Naive thymus-derived CD4-positive, alpha-beta T cell (primary cell): ENCODE measurements at regions not wholly inside any gene's neighbourhood (a gene's known extent, or its start where the extent isn't known, plus 50 kb on each side); places are given as distances from the start of the nearest gene placed in this dataset.

Source experiments
- ATAC-seq: fragments of 150-1000 bp; cut with Tn5 transposase; 2 replicates; pipeline ENCODE4 v1.10.0; 2021; ENCODE audit warnings: mild to moderate bottlenecking, moderate library complexity
- CTCF ChIA-PET: fragments of 350-600 bp; sonication (Branson Sonifier 250); formaldehyde crosslinking; loops from one replicate; lab custom pipeline; 2021; ENCODE audit warnings: antibody characterized with exemption; lab: Charles Lee
- POLR2A ChIA-PET: fragments of 350-600 bp; sonication (Branson Sonifier 250); formaldehyde crosslinking; loops from one replicate; lab custom pipeline; 2021; ENCODE audit warnings: antibody characterized with exemption, inconsistent platforms; lab: Charles Lee
- DNase-seq, 9 donors: peaks; one replicate each; pipeline versions ENCODE4 v3.0.0 to v3.0.0-alpha.2; 2020 to 2022; ENCODE audit warnings: mixed read lengths in 1 of 9
- H3K27ac ChIP-seq: one replicate; pipeline ENCODE4 v1.7.0; 2013; ENCODE audit warnings: mild to moderate bottlenecking, low read depth, low read length, moderate library complexity
- H3K27me3 ChIP-seq, 2 donors: one replicate each; pipeline ENCODE4 v1.7.0; 2013; ENCODE audit warnings: low read length in 2 of 2, mild to moderate bottlenecking in 2 of 2, moderate library complexity in 2 of 2; ENCODE audit not compliant: control insufficient read depth in 2 of 2, insufficient read depth in 2 of 2
- H3K36me3 ChIP-seq, 3 experiments: 1 replicate in 2 of 3; 2 replicates in 1 of 3; pipeline ENCODE4 v1.7.0; 2013; ENCODE audit warnings: low read length in 3 of 3, mild to moderate bottlenecking in 3 of 3, moderate library complexity in 1 of 3; ENCODE audit not compliant: insufficient read depth in 3 of 3, control insufficient read depth in 2 of 3
- H3K4me1 ChIP-seq, 2 donors: one replicate each; pipeline ENCODE4 v1.7.0; 2013; ENCODE audit warnings: low read length in 2 of 2, mild to moderate bottlenecking in 2 of 2, moderate library complexity in 1 of 2; ENCODE audit not compliant: control insufficient read depth in 2 of 2, insufficient read depth in 2 of 2
- H3K4me3 ChIP-seq: 2 replicates; pipeline ENCODE4 v1.7.0; 2013; ENCODE audit warnings: mild to moderate bottlenecking, low read length
- H3K9me3 ChIP-seq, 3 experiments: 1 replicate in 2 of 3; 2 replicates in 1 of 3; pipeline ENCODE4 v1.7.0; 2013; ENCODE audit warnings: low read length in 3 of 3; ENCODE audit not compliant: control insufficient read depth in 2 of 3
- H3K27ac Mint-ChIP-seq, 9 donors: one replicate each; pipeline ENCODE4 v1.8.0; 2020 to 2022; ENCODE audit warnings: mixed read lengths in 9 of 9, mild to moderate bottlenecking in 8 of 9, moderate library complexity in 5 of 9, inconsistent platforms in 2 of 9
- H3K27me3 Mint-ChIP-seq, 5 donors: one replicate each; pipeline ENCODE4 v1.8.0; 2021 to 2022; ENCODE audit warnings: mixed read lengths in 5 of 5, mild to moderate bottlenecking in 1 of 5
- H3K36me3 Mint-ChIP-seq, 5 donors: one replicate each; pipeline ENCODE4 v1.8.0; 2020 to 2022; ENCODE audit warnings: mixed read lengths in 5 of 5, mild to moderate bottlenecking in 3 of 5, inconsistent platforms in 1 of 5
- H3K4me1 Mint-ChIP-seq, 7 donors: one replicate each; pipeline ENCODE4 v1.8.0; 2020 to 2022; ENCODE audit warnings: mixed read lengths in 7 of 7, mild to moderate bottlenecking in 3 of 7, inconsistent platforms in 1 of 7
- H3K4me3 Mint-ChIP-seq, 10 donors: one replicate each; pipeline ENCODE4 v1.8.0; 2020 to 2022; ENCODE audit warnings: mild to moderate bottlenecking in 10 of 10, mixed read lengths in 10 of 10, moderate library complexity in 6 of 10, inconsistent platforms in 2 of 10
- H3K9me3 Mint-ChIP-seq, 11 donors: one replicate each; pipeline ENCODE4 v1.8.0; 2020 to 2022; ENCODE audit warnings: mixed read lengths in 11 of 11, mild to moderate bottlenecking in 4 of 11, inconsistent platforms in 1 of 11, moderate library complexity in 1 of 11
- intact Hi-C, 2 donors: fragments of 100-400 bp; cut with micrococcal nuclease; formaldehyde crosslinking; loops; one replicate each; pipeline ENCODE4 v1.15.1; 2023

DNA sequence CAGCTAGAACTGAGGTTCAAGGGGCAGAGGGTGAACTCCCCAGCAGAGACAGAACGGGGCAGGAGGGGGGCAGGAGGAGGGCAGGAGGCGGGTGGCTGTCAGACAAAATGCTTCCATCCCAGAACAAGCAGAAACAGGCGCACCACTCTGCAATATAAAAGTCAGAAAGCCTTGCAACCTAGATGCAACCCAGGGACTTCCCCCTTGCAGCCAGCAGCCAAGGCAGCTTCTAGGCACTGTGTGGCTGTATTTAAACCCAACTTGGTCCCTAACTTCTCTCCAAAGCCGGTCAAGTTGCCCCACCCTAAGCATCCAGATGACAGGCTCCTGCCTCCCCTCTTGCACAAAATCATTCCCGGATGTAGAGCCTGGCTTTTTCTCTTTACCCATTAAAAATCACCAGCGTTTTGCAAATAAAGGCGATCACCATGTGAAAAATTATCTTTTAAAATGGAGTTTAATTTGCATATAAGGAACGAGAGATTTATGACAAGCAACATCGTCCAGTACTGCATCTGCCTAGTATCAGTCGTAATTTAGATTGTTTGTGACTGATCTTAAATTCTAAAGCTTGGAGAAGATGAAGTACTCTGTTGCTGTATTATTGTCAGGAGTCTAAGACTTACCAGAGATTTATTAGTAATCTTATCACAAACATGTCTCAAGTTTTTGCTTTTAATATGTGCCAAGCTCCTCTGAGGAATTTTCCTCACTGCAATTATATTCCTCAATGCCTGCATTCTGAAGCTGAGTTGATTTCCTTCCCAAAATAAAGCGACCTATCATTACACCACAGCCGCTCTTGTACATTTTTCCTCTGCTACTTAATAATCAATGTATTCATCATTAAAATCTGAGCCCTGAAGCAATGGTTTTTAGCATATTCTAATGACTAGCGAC is 307.1 kb upstream of the ZNF507 start:
- peaks cover 16 to 42% (median 30%) of the 10 kb centered on the region in 5 donors for H3K27me3 Mint-ChIP-seq
- intact Hi-C loops = no loop called here
- H3K36me3 ChIP-seq = no peaks in the 10 kb centered on the region
- DNase-seq (no peak), ATAC-seq (no peak)
- peaks cover 0 to 3% of the 10 kb centered on the region in 2 donors for H3K4me1 ChIP-seq
- H3K36me3 Mint-ChIP-seq = peaks cover 0 to 3% (median 0%) of the 10 kb centered on the region in 5 donors
- peaks cover 0 to 7% (median 0%) of the 10 kb centered on the region in 11 donors for H3K9me3 Mint-ChIP-seq
- peaks cover 0 to 8% (median 5%) of the 10 kb centered on the region in 7 donors for H3K4me1 Mint-ChIP-seq
- no peak overlapping the region for H3K4me3 ChIP-seq
- POLR2A ChIA-PET = no interaction called here
- peaks cover 0 to 10% of the 10 kb centered on the region in 2 donors for H3K27me3 ChIP-seq
- H3K4me3 Mint-ChIP-seq = no peak overlapping the region
- no peak overlapping the region for H3K27ac ChIP-seq
- CTCF ChIA-PET = interaction anchor here (0.6 kb wide), 1 partner anchor 1355 kb away, joined by 3 read pairs; no protein-coding TSS in a partner anchor
- no peak overlapping the region for H3K27ac Mint-ChIP-seq
- H3K9me3 ChIP-seq = no peaks in the 10 kb centered on the region

DNA sequence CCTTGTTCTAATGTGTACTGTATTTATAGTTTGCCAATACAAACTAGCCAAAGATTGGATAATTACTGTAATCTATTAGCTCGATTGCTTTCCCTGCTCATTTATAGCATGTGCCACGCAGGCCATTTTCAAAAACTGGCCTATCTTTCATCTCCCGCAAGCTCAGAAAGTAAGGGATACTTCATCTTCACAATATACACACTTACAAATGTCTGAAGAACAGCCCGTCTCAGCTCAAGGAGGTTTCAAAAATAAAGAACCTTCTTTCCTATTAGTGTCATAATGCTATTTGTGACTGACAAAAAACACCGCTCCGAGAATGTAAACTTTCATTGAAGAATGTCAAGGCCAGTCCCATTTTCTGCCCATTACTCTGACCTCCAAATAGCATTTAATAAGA is 306.4 kb upstream of the ZNF507 start:
- Histone ChIP-seq H3K4me1 (peaks cover 0 to 3% of the 10 kb centered on the region in 2 donors), H3K27ac (no peak overlapping the region), H3K36me3 (no peaks in the 10 kb centered on the region), H3K4me3 (no peak overlapping the region), H3K9me3 (no peaks in the 10 kb centered on the region), H3K27me3 (peaks cover 0 to 10% of the 10 kb centered on the region in 2 donors)
- intact Hi-C loops = no loop called here
- peaks cover 0 to 7% (median 0%) of the 10 kb centered on the region in 11 donors for H3K9me3 Mint-ChIP-seq
- no peak overlapping the region for H3K27ac Mint-ChIP-seq
- DNase-seq = no peak
- CTCF ChIA-PET = interaction anchor here (0.6 kb wide), 1 partner anchor 1356 kb away, joined by 3 read pairs; no protein-coding TSS in a partner anchor
- POLR2A ChIA-PET = no interaction called here
- H3K4me1 Mint-ChIP-seq = peaks cover 0 to 8% (median 5%) of the 10 kb centered on the region in 7 donors
- peaks cover 16 to 48% (median 36%) of the 10 kb centered on the region in 5 donors for H3K27me3 Mint-ChIP-seq
- no peak overlapping the region for H3K4me3 Mint-ChIP-seq
- no peak for ATAC-seq
- peaks cover 0 to 3% (median 0%) of the 10 kb centered on the region in 5 donors for H3K36me3 Mint-ChIP-seq

DNA sequence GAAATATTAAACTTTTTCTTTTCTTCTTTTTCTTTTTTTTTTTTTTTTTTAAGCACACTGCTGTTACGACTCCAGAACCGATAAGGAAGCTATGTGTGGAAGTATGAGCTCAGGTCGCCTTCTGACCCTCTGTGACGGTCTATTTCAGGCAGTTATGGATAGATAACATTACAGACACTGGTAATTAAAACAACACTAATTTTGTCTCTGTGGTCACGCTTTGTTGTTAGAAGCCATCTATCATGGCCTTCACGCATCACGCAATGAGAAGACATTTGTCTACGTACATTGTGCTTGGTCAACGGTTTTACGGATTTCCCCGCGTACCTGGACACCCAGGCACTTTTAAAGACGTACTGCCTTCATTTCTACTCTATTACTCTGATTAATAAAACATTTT is 306.0 kb upstream of the ZNF507 start:
- intact Hi-C loops = no loop called here
- no peak for ATAC-seq
- CTCF ChIA-PET = no interaction called here

DNA sequence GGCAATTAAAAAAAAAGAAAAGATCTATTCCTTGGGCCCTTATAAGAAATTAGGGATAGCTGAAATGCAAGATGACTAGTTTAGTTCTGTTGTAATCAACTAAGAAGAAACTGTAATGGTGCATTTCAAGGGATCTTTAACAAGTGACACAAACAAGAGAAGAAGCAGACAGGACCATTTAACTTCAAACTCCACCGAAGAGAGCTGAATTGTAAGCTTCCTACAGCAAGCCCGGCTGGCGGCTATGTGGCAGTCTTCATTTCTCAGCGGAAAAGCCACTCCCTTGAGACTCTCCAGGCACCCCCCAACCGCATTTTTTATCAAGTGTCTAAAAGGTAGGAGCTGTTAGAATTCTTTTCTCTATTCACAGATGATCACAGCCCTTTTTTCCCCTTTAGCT is 305.2 kb upstream of the ZNF507 start:
- POLR2A ChIA-PET = no interaction called here
- Histone ChIP-seq H3K9me3 (no peaks in the 10 kb centered on the region), H3K36me3 (no peaks in the 10 kb centered on the region), H3K27me3 (peaks cover 0 to 10% of the 10 kb centered on the region in 2 donors), H3K4me3 (no peak overlapping the region), H3K27ac (no peak overlapping the region), H3K4me1 (peaks cover 0 to 3% of the 10 kb centered on the region in 2 donors)
- no peak for DNase-seq
- H3K4me3 Mint-ChIP-seq = no peak overlapping the region
- peaks cover 16 to 58% (median 36%) of the 10 kb centered on the region in 5 donors for H3K27me3 Mint-ChIP-seq
- peaks cover 0 to 3% (median 0%) of the 10 kb centered on the region in 5 donors for H3K36me3 Mint-ChIP-seq
- H3K9me3 Mint-ChIP-seq = peaks cover 0 to 7% (median 0%) of the 10 kb centered on the region in 11 donors
- no peak for ATAC-seq
- H3K27ac Mint-ChIP-seq = no peak overlapping the region
- CTCF ChIA-PET = no interaction called here
- H3K4me1 Mint-ChIP-seq = peaks cover 0 to 8% (median 5%) of the 10 kb centered on the region in 7 donors
- intact Hi-C loops = loop anchor here (5.0 to 10.0 kb wide), 2 partner anchors 1355 to 1358 kb away; no protein-coding TSS in a partner anchor

More for the DNA sequence above, 306.0 kb upstream of the ZNF507 start:
- Mint-ChIP-seq H3K27ac (no peak overlapping the region), H3K4me3 (no peak overlapping the region), H3K4me1 (peaks cover 0 to 8% (median 5%) of the 10 kb centered on the region in 7 donors), H3K9me3 (peaks cover 0 to 7% (median 0%) of the 10 kb centered on the region in 11 donors), H3K36me3 (peaks cover 0 to 3% (median 0%) of the 10 kb centered on the region in 5 donors), H3K27me3 (peaks cover 16 to 52% (median 37%) of the 10 kb centered on the region in 5 donors)
- POLR2A ChIA-PET = no interaction called here
- DNase-seq = no peak
- Histone ChIP-seq H3K4me1 (peaks cover 0 to 3% of the 10 kb centered on the region in 2 donors), H3K27ac (no peak overlapping the region), H3K9me3 (no peaks in the 10 kb centered on the region), H3K4me3 (no peak overlapping the region), H3K36me3 (no peaks in the 10 kb centered on the region), H3K27me3 (peaks cover 0 to 10% of the 10 kb centered on the region in 2 donors)

DNA sequence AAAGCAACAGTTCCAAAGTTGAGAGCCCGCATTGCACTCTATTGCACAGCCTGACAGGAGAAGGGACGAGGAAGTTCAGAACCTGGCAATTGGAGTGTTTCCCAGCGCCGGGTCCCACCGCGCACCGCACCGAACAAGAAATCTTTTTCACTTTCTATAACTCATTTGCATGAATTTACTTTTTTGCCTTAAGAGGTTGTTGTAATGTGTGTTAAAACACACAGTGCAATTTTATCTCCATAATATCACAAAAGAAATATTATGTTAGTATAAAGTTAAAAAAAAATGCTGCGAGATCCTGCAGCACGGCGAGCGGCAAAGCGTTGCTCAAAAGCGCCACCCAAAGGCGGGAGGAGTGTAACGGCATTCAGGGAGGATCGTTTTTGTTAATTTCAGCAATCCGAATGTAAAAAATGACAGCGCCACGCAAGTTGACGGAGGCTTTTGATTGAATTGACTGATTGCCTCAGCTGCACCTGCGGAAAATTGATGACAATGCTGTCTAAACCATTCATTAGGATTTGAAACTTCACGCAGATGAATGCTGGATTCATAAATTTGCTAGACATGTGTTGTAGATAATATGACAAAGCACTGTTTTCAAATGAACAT is 303.6 kb upstream of the ZNF507 start:
- H3K4me3 Mint-ChIP-seq = peak overlapping the region in 4 of 10 donors; percentile 2 to 46 (median 25)
- peaks cover 0 to 7% (median 0%) of the 10 kb centered on the region in 11 donors for H3K9me3 Mint-ChIP-seq
- H3K27ac Mint-ChIP-seq = no peak overlapping the region
- no peak for DNase-seq
- POLR2A ChIA-PET = no interaction called here
- Histone ChIP-seq H3K27ac (no peak overlapping the region), H3K36me3 (no peaks in the 10 kb centered on the region), H3K9me3 (no peaks in the 10 kb centered on the region), H3K4me3 (peak overlapping the region; percentile 13), H3K27me3 (peaks cover 0 to 10% of the 10 kb centered on the region in 2 donors), H3K4me1 (peaks cover 0 to 3% of the 10 kb centered on the region in 2 donors)
- peaks cover 16 to 72% (median 50%) of the 10 kb centered on the region in 5 donors for H3K27me3 Mint-ChIP-seq
- intact Hi-C loops = loop anchor here (5.0 to 10.0 kb wide), 2 partner anchors 1357 to 1359 kb away; no protein-coding TSS in a partner anchor
- peaks cover 0 to 8% (median 5%) of the 10 kb centered on the region in 7 donors for H3K4me1 Mint-ChIP-seq
- peaks cover 0 to 3% (median 0%) of the 10 kb centered on the region in 5 donors for H3K36me3 Mint-ChIP-seq
- no peak for ATAC-seq
- CTCF ChIA-PET = no interaction called here

DNA sequence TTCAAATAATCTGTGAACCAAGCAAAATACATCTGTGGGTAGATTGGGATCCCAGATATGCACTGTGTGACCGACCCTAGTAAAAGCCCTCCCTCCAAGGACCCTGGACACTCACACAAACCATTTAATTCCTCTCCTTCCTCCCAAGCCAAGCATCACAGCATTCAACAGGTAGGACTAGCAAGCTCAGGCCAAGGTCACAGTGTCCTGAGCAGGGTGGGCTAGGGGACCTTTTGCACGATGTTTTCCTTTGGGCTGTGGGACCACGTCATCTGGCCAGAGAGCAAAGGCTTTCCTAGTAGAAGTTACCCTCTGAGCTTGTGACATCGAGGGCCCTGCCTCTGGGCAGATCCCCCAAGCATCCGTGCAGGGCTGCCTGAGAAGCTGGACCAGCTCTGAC is 297.6 kb upstream of the ZNF507 start:
- H3K4me3 ChIP-seq = no peak overlapping the region
- peaks cover 0 to 4% of the 10 kb centered on the region in 2 donors for H3K27me3 ChIP-seq
- DNase-seq = no peak
- ChIA-PET POLR2A (no interaction called here), CTCF (no interaction called here)
- Mint-ChIP-seq H3K4me1 (no peaks in the 10 kb centered on the region), H3K4me3 (no peak overlapping the region), H3K36me3 (no peaks in the 10 kb centered on the region), H3K9me3 (peaks cover 0 to 10% (median 4%) of the 10 kb centered on the region in 11 donors), H3K27me3 (peaks cover 4 to 46% (median 34%) of the 10 kb centered on the region in 5 donors), H3K27ac (no peak overlapping the region)
- peaks cover 0 to under 1% of the 10 kb centered on the region in 2 donors for H3K4me1 ChIP-seq
- intact Hi-C loops = loop anchor here in 1 of 2 donors (10.0 kb wide), 1 partner anchor 1363 kb away; no protein-coding TSS in a partner anchor
- no peak for ATAC-seq
- no peaks in the 10 kb centered on the region for H3K9me3 ChIP-seq
- no peak overlapping the region for H3K27ac ChIP-seq
- H3K36me3 ChIP-seq = no peaks in the 10 kb centered on the region
